ENCODE measurements at regions not wholly inside any gene's neighbourhood (a gene's known extent, or its start where the extent isn't known, plus 50 kb on each side); places are given as distances from the start of the nearest gene placed in this dataset.
"Not testable (repeated sequence)": the region's sequence is repeated elsewhere in the genome, so short reads cannot be mapped to it uniquely, and the experiment has no call there.

DNA sequence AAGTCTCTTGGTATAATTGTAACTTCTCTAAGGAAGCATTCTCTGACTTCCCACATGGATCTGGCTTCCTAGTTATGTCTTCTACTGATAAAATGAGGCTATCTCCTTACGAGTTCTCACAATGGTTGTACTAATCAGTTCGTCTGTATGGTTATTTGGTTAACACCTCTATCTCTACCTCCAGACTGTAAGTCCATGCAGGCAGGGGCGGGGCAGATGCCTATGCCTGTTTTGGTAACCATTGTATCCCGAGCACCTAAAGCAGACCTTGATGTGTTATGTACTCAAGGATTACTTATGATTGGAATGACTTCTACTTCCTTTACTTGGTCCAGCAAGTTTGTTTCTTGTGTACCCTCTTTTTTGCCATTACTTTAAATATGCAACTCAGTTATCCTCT lies 125.0 kb upstream of the PITX1 start:
- DNase-seq = no peak

DNA sequence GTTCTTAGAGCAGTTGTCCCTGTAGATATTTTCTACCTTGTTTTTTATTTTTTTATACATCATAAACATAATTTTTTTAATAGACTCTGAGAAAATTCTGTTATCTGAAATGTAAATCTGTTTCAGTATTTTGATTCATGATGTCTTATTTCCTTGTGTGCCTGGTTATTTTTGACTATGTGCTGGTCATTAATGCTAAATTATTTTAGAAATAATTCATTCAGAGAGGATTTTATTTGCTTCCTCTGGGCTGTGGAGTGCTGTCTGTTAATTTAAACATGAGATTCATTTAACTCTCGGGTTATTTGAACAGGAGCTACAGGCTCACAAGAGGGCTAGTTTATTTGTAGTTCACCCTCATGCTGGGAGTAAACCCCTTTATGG lies 124.3 kb upstream of the PITX1 start:
- no peak for DNase-seq

- DNase-seq = no peak
Observed at GRCh38 chr5:135157421-135158313, 123.6 kb upstream of the PITX1 start.

GRCh38 chr5:135156715-135157404 lies 122.8 kb upstream of the PITX1 start:
- no peak for DNase-seq

DNA sequence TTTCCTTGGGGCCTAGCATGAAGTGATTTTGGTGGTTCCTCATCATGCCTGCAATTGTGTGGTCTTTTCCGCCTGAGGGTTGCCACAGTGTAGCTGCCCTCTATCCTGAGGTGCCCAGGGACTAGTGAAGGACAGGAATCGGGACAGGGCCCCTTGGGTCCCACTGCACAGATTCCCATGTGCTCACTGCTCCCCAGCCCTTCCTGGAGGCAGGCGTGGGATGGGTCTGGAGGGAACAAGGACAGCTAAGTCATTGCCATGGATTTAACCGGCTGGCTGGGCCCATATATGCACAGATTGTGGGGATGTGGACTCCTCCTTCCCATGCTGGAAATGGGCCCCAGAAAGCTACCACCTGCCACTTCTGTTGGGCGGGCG lies 122.3 kb upstream of the PITX1 start:
- no peak for DNase-seq

- no peak for DNase-seq
Observed at GRCh38 chr5:135155616-135156214, 121.7 kb upstream of the PITX1 start.

GRCh38 chr5:135154961-135155360 lies 120.9 kb upstream of the PITX1 start:
- DNase-seq = no peak

DNA sequence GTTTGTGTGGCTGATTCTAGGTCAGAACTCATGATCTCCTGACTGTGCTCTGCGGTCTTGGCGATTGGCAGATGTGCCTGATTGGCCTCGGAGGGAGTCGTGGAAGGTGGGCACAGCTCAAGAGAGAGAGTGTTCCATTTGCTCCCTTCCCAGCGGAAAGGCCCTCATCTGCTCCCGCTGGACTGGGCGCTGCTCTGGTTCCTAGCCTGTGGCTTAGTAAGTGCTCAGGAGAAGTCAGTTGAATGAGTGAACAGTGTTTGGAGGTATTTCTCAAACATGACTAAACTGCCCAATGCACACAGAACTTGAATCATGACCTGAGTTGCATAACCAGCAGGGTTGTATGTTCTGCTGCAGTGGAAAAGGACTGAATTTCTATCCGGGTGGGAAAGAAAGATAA lies 120.2 kb upstream of the PITX1 start:
- DNase-seq = no peak

- DNase-seq = no peak
Observed at GRCh38 chr5:135153661-135154060, 119.6 kb upstream of the PITX1 start.

- DNase-seq = no peak
Observed at GRCh38 chr5:135153259-135153658, 119.2 kb upstream of the PITX1 start.

- not testable (repeated sequence) for DNase-seq
Observed at GRCh38 chr5:135151660-135152059, 117.6 kb upstream of the PITX1 start.

- no peak for DNase-seq
Observed at GRCh38 chr5:135151256-135151655, 117.2 kb upstream of the PITX1 start.

- DNase-seq = no peak
Observed at GRCh38 chr5:135150767-135151166, 116.7 kb upstream of the PITX1 start.

DNA sequence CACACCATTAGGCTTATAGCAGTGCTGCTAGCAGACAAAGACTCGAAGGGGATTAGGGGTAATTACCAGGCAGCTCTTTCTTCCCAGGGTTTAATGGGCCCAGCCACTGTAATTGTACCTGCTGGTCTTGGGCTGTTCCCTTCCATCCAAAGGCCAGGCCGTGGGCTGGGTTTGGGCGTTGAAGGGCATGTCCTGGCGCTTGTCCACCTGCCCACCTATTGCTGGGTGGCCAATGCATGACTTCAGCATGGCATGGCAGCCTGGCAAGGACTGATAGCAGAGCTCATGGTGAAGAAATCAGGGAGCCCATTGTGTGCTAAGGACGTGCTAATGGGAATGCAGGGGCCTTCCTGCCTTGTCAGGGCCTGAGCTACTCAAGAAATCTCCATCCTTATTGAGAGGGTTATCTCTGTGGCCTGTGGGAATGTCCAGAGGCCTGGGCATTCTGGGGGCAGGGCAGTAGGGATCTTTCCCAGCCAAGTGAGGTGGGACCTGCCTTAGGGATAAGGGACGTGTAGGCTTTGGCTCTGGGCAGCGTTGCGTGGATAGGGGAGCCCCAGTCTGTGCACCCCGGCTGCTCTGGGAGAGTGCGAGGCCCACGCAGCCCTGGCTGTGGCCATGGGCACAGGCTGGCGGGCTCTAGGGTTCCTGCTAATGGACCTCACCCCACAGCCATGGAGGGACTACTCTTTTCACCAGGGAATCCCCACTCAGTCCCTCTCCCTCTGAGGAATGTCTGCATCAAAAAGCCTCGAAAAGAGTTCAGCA lies 116.1 kb upstream of the PITX1 start:
- DNase-seq = no peak

GRCh38 chr5:135149229-135149955 lies 115.4 kb upstream of the PITX1 start:
- DNase-seq = no peak

GRCh38 chr5:135147294-135148090 lies 113.5 kb upstream of the PITX1 start:
- DNase-seq = no peak

GRCh38 chr5:135145985-135146384 lies 112.0 kb upstream of the PITX1 start:
- DNase-seq = no peak

GRCh38 chr5:135143682-135144081 lies 109.7 kb upstream of the PITX1 start:
- DNase-seq = not testable (repeated sequence)

- no peak for DNase-seq
Observed at GRCh38 chr5:135141303-135142268, 107.6 kb upstream of the PITX1 start.
